NCI-H146 (cell line): ENCODE measurements at regions not wholly inside any gene's neighbourhood (a gene's known extent, or its start where the extent isn't known, plus 50 kb on each side); places are given as distances from the start of the nearest gene placed in this dataset.
"Not testable (repeated sequence)": the region's sequence is repeated elsewhere in the genome, so short reads cannot be mapped to it uniquely, and the experiment has no call there.

Experiments
- DNase-seq: peaks from one replicate; lab custom pipeline; 2025; lab: John Stamatoyannopoulos, UW

DNA sequence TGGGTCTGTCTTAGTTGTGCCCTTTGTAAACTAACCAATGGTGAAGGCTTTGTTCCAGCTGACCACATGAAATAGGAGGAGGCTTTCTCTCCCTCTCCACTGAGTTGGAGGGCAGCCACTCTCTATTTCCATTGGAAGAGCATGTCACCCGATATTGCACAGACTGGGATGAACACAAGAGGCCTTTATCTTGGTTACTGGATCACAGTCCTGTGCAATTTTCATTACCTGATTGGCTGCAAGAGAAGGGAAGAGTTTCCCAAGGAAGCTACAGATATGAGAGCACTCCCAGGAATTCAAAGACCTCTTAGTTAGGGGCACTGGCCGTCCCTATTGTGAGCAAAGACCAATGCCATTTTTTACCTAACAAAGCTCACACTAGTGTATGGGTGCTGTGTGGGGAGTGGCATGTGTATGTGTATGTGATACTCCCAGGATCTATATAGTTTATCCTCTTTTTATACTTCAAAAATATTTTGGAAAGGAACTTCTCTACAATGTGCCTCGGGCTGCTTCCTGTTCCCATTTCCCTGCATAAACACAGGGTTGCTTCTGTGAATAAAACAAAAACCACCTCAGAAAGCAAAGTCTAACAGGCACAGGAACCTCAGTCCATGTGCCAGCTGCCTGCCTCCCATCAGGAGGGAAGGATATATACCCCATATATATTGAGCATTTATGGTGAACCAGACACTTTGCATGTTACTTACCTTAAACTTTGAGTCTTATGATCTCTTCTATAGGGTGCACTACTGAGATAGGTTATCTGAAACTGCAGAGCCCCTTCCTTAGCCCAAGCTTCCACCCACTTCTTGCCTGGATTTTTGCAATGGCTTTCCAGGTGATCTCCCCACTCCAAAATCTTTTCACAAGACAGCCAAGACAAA is 126.5 kb downstream of the RASSF10 start:
- DNase-seq: peak; percentile 74

DNA sequence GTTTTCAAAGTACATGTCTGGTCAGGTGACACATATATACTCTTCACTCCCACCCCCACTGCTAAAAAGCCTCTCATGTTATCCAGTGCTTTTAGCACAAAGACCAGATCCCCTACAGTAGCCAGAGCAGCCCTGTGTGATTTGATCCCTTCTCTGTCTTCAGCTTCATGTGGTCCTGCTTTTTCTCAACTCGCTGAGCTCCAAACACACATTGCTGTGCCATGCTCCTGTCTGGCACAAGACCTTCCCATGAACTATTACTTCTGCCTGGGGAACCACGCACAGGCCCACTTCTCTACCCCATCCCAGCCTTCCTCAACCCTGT is 127.1 kb downstream of the RASSF10 start:
- DNase-seq: no peak

DNA sequence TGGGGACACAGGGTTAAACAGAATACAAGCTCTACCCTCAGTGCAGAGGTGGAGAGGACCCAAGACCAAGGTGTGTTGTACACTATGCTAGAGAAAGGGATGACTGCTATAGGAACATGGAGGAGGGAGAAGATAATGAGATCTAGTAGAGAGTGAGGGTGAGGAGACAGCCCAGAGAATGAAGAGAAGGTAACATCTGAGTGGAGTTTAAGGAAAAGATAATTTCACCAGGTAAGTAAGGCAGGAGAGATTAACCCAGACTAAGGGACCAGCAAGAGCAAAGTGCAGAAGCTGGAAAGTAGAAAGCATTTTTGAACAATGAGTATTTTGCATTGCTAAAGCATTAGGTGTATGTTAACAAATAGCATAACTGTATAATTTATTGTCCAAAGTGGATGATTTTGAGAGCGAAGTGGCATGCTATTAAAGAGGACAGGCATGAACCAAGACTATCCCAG is 128.8 kb downstream of the RASSF10 start:
- no peak for DNase-seq

DNA sequence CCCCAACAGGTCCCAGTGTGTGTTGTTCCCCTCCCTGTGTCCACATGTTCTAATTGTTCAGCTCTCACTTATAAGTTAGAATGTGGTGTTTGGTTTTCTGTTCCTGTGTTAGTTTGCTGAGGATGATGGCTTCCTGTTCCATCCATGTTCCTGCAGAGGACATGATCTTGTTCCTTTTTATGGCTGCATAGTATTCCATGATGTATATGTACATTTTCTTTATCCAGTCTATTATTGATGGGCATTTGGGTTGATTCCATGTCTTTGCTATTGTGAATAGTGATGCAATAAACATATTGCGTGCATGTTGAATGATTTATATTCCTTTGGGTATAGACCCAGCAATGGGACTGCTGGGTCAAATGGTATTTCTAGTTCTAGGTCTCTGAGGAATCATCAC is 130.0 kb downstream of the RASSF10 start:
- DNase-seq: not testable (repeated sequence)

DNA sequence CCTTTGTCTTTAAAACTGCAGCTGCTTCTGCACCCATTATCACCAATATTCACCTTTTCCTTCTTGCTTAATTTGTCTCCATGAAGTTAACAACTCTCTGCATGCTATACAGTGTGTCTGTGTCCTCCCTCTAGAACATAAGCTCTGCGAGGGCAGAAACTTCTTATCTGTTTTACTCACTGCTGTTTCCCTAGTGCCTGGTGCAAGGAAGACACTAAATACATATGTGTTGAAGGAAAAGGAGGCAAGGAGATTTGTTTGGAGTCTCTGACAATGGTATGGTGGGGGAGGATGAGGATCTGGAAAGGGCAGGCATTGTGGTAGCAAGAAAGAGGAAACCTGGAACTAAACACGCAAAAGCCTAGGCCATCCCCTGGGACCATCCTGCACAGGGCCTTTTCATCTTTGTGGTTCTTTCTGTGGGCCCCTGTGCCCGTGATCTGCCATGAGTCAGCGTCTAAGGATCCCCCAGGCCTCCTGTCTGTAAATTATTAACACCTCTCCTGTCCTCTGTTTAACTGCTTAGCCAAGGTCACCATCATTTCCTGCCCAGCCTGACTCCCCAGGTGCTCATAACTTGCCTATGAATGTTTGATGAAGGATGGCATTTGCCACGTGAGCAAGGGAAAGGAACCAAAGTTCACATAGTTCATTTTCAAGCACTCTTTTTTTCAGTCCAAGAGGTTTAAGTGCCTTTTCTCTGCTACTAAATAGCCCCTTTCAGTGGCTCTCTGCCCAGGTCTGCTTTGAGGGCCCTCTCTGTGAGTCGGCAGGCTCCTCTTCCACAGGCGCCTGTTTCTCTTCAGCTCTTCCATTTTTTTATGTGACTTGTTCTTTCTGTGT is 131.1 kb downstream of the RASSF10 start:
- no peak for DNase-seq

DNA sequence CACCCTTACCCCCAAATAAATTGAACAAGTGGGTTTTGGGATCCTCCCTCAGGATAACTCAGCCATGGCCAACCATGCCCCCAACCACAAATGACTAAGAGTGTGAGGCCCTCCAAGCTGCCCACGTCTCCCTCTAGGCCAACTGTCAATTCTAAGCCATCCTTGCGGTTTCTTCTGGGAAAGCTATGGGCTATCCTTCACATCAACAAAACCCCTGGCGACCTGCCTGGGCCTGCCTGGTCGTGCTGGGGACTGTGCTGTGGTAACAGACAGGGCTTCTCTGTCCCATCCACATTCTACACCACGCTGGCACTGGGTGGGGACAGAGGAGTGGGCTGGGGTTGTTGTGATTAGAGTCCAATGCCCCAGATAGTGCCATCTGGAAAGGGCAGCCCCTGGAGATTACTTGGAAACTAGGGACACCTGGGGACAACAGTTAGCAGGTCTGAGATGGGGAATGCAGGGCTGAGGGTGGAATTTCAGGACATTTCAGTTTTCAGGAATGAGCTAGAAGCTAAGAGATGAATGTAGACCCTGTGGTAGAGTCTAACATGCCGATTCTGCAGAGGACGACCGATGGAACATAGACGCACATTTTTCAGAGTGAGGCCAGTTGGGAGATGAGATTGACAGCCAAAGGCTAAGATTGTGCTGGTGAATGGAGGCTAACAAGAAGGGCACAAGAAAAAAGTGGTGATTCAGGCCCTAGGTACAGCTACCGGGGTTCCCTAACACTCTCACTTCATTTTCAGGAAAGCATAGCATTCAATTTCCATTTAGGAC is 131.9 kb downstream of the RASSF10 start:
- DNase-seq: no peak

DNA sequence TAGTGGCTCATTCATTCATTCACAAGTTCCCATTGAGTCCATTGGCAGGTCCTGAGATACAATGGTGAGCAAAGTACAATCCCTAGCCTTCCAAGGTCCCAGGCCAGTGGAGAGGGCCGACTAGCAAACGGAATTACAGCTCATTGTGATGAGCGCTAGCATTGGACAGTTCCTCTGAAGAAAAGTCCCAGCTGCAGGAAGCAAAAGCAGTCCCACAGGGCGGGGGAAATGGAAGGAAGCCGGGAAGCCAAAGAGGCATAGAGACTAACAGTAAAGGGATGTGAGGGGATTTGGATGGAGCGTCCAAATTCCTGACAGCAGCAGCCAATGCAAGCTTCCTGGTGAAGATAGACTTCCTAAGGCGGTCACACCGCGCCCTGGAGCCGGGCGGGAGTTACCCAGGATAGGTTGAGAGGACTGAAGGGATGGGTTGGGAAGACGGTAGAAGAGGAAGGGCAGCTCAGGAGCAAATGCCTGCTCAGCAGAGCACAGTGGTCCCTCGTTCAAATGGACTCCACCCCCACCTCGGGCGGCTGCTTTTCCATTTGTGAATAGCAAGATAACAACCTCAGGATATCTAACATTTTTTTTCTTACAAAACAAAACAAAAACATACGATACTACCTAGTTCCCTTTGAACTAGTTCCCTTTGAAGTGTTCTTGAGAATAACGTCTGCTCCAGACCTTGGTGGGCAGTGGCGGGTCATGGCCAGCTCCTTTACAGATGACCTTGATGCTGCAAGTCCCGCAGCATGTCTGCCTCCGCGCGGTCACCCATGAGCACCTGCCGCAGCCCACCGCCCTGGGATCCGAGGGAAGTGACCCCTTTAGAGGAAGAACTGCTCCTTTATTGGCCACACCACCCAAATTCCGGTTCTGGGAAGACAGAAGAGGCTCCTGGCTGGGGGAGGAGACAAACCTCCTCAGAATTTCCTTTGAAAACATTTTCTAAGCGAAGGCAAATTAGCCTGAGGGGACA is 132.9 kb downstream of the RASSF10 start:
- DNase-seq: no peak

DNA sequence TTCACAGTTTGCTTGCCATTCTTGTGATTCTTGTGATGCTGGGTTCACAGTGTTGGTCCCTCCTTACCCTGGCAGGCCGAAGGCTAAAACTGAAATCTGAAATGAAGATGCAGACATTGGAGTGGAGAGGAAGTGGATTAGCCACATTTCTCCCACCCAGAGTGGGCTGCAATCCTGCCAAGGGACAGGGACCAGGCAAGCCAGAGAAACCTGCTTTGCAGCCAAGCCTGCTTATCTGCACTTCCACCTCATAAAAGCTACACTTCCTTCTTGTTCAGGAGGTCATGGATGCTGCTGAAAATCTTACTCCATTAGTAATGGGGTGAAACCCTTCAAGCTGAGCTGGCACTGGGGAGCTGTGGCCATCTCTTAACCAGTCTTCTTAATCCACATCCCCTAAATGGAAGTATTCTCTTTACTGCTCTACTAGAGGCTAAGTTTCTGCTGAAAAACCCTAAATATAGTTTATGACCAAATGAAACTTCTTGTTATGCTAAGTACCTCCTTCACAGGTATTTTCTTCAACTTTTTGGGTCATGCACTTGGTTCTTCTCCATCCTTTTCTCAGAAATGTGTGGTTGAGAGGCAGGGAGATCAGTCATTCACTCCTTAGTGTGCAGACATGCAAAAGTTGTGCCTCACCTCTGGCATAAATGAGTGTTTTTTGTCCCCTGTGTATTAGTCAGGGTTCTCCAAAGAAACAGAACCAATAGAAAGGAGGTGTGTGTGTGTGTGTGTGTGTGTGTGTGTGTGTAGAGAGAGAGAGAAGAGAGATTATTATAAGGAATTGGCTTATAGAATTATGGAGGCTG is 133.9 kb upstream of the BMAL1 start:
- DNase-seq: no peak

DNA sequence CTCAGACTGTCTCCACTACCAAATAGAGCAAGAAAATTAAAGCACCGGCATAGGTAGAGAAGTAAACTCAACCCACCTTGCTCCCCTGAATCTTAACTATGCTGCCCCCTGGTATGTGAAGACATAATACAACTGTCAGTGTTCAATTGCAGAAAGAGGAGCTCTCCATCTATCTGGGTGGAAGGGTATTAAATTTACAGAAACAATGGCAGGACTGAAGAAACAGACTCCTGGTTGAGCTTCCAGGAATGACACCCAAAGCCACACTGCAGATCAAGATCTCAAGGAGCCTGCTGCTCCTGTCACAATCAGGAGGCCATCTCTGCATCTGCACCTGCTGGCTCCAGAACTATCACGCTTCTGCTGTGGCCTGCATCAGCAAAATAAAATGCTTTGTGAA is 132.1 kb upstream of the BMAL1 start:
- DNase-seq: no peak

DNA sequence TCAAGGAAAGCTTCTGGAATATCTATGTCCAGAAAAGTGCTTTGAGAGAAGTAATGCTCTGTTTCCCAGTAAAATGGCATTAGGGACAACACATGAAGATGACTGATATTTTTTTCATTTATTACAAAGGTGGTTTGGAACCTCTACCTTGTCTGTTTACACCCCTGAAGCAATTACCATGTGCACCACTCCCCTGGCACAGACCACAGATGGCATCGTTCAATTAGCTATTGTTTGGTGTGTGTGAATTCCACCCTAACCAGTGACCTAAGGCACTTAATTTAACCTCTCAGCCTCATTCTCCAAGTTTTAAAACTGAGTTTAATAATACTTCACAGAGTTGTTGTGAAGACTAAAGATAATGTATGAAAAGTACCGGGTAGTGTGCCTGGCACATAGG is 127.6 kb upstream of the BMAL1 start:
- no peak for DNase-seq

DNA sequence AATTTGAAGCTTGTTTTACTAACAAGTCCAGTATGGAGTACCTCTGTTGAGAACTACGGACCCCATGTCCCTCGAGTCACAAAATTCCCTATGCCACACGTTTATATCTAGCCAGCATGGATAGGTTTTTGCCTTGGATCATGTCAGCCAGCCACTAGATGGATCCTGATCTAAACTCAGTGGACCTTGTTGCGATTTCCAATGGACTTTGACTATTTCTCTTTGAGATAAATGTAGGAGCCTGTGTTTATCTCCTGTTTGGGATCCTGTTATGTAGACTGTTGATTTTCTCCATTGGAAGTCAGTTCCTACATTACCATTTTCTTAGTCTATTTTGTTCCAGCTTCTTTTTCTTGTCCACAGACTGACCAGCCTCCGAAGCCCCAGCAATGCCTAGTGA is 127.1 kb upstream of the BMAL1 start:
- DNase-seq: no peak

DNA sequence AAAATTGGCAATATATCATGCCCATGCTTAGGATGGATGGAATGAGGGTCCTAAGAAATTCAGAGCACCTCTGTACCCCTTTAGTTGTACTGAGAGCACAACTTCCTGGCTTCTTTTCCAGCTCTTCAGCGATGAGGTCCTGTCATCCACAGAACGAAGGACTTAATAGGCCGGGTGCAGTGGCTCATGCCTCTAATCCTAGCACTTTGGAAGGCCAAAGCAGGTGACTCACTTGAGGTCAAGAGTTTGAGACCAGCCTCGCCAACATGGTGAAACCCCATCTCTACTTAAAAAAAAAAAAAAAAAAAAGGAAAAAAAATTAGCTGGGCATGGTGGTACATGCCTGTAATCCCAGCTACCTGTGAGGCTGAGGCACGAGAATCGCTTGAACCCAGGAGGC is 125.3 kb upstream of the BMAL1 start:
- DNase-seq: no peak

DNA sequence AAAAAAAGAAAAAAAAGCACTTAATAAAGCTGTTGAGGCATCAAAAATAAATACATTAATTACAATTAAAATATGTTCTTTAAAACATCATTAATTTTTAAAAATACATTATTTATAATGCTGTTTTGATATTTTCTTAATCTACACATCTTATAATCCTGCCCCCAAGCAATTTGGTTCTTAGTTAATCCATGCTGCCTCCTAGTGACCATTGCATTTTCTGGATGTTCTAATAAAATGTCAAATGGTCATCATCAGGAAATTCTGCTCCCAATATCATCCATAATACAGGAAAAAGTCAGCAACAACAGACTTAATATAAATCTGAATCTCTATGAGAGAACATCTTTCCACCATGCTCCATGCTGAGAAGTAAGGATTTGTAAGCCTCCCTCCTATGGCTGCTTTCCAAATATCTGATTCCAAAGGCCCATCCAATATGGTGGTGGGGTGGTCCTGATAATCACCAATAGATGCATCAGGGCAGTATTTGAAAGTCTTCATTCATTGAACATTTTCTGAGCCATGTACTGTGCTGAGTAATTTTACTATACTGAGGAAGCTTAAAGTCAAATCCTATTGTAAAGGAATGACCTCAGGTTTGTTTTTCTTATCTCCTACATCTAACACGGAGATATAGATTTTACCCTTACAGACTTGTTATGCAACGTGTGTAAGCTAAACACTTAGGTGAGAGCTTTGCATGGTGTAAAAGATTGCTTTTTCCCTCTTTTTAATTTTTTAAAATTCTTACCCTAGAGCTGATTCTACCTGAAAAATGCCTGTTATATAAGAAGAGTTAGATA is 124.7 kb upstream of the BMAL1 start:
- peak; percentile 42 for DNase-seq

DNA sequence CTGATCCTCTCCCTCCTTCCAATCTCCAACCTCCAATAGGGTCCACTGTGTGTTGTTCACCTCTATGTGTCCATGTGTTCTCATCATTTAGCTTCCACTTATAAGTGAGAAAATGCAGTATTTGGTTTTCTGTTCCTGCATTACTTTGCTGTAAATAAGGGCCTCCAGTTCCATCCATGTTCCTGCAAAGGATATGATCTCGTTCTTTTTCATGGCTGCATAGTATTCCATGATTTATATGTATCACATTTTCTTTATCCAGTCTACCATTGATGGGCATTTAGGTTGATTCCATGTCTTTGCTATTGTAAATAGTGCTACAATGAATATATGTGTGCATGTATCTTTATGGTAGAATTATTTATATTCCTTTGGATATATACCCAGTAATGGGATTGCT is 123.2 kb upstream of the BMAL1 start:
- DNase-seq: not testable (repeated sequence)

DNA sequence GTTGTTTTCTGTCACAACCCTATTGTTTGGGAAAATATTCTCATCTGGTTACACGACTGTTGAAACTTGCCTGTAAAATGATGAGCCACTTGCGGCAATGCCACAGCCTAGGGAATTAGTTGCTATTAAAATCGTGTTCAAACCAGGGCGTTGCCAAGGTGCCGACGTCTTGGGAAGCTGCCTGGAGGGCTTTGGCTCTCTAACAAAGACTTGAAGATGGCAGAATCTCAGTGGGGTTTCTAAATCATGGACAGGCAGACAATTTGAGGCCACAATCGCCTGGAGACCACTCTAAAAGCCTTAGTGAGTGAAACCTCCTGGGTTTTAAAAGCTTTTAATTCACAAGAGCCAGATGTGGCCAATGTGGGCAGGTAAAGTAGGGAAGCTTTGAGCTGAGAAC is 117.2 kb upstream of the BMAL1 start:
- DNase-seq: no peak

DNA sequence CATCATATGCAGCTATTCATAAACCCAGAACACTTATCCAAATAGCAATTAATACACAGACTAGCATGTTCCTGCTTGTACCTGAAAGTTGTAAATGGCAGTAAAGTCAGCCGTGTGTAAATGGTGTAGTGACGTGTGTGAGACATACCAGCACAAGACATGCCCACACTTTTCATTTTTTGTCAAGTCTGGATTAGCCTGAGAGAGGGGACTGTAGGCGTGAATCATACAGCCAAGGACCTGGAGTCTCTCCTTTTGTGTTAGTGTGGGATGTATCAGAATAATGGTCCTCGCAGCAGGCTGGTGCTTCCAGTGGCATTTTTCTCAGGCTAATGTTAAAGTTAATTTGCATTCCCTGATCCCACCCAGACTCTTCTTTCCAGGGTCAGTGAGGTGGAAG is 116.8 kb upstream of the BMAL1 start:
- DNase-seq: no peak

DNA sequence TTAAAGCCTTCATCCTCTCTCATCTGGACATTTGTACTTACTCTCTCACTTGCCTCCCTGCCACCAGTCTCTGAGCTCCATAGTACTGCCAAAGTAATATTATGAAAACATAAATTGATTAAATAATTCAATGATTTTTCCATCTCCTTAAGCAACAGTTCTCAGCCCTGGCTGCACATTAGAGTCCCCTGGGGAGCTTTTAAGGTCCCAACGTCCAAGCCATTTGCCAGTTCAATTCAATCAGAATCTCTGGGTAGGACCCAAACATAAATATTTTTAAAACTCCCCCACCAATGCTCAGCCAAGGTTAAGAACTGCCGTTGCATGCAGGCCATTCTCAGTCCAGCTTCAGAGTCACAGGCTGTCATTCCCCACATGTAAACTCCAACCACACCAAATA is 114.4 kb upstream of the BMAL1 start:
- DNase-seq: no peak

DNA sequence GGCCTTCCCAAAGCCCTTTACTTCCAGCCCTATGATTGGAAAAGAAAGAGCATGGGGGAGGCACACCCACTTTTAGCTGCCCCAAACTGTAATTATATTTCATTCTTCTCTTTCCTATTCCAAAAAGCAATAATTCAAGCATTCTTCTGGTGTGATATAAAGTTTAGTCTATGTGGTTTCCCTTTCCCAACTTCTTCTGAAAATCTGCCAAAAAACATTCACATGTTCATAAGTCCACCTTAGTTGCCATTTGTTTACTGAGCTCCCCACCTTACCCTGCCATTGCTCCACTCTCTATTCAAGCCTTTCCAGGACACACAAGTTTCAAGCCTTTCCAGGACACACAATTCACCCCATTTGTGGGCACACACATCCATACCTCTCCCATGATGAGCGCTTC is 111.6 kb upstream of the BMAL1 start:
- no peak for DNase-seq

DNA sequence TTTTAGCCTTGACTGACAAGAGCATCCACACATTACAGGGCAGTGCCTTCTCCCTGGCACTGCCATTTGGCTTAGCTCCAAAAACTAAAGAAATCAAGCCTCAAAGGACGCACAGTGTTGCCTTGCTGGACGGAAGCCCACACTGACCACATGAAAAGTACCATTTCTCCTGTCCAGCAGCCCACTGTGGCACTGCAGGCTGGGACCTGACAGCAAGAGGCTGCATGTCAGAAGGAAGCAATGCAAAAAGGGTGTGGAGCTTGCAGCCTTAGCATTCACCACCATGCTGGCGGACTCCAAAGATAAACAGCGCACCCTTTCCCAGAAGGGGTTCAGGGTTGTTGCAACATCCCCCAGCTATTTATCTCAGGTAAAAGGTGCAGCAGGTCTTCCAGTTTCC is 109.3 kb upstream of the BMAL1 start:
- DNase-seq: no peak

DNA sequence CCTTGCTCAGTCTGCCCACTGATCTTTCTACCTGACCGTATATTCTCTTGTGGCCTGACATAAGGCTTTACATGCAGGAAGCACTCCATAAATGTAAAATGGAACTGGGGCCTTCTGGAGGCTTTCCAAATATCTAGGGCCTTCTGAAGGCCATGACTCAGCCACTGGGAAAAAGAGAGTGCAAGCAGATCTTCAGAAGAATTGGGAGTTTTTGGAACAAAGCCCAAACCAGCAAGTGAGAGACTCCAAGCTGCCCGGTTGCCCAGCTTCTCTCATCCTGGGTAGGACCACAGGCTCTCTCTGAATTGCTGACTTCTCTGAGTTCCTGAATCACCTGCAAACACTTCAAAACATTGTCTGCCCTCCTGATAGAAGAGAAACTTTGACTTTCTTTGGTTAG is 107.9 kb upstream of the BMAL1 start:
- no peak for DNase-seq
